MV-4-11 (cell line): ENCODE measurements at regions not wholly inside any gene's neighbourhood (a gene's known extent, or its start where the extent isn't known, plus 50 kb on each side); places are given as distances from the start of the nearest gene placed in this dataset.

Experiments used
- DNase-seq: peaks from one replicate; lab custom pipeline; 2025; lab: John Stamatoyannopoulos, UW

DNA sequence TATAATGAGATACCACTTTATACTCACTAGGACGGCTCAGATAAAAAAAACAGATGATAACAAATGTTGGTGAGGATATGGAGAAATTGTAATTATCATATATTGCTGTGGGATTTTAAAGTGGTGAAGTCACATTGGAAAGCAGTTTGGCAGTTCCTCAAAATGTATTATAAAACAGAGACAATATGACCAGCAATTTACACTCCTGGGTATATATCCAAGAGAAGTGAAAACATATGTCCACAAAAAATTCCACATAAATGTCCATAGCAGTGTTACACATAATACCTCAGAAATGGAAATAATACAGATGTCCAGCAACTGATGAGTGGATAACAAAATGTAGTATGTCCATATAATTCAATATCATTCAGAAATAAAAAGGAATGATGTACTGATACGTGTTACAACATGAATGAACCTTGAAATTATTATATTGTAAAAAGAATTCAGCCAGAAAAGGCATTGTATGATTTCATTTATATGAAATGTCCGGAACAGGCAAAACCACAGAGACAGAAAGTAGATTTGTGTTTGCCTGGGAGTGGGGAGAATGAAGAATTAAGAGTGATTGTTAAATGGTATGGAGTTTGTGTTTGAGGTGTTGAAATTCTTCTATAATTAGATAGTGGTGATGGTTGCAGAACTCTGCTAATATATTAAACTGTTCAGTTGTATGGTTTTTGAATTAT is 220.9 kb downstream of the SLC7A11 start:
- no peak for DNase-seq

DNA sequence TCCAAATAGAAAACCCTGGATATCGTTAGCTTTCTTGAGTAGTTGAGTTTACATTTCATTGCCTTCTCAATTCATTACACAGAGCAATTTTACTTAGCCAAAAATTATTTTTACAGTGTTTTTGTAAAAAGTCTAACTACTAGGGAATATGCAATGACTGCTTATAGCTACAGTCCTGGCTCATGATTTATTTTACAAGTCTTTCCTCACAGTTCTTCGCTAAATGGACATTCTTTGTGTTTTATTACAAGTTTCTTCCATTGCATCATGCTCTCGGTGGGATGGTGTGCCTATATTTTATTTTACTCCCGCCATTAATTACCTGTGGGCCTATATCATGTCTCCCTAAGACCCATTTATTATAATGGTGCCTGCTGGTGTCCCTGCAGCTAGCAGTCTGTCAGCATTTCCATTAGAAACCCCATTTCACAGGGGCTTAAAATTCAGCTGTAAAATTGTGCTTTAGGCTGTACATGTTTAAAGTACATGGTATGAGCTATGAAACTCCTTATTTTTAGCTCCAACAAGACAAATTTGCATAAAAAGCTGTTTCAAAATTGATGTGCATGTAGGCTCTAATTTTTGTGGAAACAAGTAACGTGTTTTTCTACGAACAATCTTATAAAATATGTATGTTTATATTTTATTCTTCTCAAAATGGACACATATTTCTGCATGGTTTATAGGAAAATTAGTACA is 227.4 kb downstream of the SLC7A11 start:
- DNase-seq: no peak

DNA sequence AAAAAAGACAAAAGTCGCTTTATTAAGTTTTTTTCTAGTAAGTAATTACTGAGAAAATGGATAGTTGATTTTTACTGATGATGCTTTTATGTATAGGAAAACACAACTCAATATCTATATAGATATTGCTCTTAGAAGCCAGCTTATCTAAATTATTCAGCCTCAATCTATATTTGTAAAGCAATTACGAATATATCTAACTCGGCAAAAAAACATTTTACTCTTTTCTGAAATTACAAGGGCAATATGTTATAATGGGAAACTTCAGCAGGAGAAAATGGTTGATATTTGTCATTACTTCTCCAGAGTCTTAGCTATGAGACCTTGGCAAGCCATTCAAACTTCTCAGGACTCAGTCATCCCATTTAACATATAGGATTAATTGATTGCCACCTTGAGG is 228.5 kb downstream of the SLC7A11 start:
- no peak for DNase-seq

DNA sequence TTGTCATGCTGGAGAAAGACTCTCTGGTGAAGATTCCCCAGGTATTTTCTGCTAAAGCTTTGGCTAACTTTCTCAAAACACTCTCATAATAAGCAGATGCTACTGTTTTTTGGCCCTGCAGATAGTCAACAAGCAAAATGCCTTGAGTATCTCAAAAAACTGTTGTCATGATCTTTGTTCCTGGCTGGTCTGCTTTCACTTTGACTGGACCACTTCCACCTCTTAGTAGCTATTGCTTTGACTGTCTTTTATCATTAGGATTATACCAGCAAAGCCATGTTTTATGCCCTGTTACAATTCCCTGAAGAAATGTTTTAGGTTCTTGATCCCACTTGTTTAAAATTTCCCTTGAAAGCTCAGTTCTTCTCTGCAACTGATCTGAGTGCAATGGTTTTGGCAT is 231.5 kb downstream of the SLC7A11 start:
- DNase-seq: no peak

DNA sequence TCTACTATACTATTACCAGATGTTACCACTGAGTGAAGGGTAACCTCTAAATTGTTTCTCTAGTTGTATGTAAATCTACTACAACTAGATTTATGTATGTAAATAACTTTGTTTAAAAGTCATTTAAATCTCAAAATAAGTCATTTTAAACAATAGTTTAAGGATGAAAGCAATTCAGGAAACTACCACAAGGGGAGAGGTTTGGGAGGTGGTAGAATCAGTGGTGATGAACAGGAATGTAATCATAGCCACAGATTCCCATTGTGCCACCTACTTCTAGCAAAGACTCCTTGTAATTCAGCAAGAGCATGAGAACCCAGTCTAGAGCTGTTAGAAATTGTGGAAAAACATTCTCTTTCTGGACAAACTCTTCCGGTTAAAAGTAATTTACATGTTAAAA is 234.6 kb downstream of the SLC7A11 start:
- no peak for DNase-seq

DNA sequence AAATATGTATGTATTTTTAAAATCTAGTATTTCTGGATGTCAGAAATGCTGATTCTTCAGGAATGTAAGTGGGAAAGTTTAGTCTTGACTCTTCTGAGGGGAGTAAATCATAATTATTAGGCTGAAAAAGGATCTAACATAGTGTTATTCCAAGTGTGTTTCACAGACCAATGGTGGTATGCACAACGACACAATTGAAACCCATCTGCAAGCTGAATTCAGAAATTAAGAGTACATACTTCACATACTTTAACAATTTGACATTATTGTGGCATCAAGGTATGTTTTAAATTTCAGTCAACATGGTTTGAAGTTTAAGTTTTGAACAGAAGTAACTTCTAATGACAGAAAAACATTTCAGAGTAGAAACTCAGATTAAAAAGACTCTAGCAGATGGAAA is 236.7 kb downstream of the SLC7A11 start:
- no peak for DNase-seq

DNA sequence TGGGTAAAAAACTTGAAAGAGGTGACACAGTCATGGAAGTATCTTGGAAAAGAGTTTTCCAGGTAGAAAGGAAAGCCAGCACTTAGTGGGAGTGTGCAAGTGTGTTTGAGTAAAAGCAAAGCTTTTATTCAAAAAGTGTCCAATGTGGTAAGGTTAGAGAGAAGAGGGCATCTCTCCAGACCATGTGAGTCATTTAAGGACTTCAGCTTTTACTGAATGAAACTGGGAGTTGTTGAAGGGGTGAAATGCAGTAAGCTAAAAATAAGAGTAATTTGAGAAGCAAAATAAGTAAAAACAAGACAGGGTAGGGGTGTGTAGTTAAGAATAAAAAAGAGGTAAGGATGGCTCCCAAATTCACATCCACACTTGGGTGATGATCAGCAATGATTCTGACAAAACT is 238.9 kb downstream of the SLC7A11 start:
- no peak for DNase-seq

DNA sequence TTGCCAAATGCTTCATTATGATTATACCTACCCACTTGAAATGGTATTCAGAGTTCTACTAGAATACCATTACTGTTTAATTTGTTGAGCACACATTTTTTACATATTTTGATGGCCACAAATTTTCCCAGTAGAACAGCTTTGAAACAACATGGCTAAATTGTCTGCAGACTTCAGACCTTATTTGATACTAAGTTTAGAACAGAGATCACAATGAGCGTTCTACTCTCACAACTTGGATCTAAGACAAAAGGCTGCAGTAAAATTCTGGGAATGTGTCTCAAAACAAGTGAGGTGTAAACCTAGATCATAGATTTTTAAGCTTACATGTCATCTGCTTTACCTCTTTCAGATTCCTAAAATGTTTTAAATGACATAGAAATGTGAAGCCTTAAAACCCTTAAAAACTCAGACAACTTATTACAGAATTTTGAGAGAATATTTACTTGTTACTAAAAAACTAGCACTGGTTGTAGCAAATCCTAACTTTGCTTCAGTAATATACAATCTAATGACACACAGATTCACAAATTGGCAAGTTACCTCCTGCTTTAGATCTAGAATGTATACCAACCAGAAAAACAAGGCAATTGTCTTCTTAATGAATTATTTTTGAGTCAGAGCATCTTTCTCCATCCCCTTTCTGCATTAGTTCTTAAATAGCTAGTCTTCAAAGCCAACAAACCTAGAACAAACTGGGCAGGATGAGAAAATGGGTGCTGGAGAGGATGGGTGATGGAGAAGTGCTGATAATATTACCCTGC is 243.3 kb downstream of the SLC7A11 start:
- DNase-seq: no peak

DNA sequence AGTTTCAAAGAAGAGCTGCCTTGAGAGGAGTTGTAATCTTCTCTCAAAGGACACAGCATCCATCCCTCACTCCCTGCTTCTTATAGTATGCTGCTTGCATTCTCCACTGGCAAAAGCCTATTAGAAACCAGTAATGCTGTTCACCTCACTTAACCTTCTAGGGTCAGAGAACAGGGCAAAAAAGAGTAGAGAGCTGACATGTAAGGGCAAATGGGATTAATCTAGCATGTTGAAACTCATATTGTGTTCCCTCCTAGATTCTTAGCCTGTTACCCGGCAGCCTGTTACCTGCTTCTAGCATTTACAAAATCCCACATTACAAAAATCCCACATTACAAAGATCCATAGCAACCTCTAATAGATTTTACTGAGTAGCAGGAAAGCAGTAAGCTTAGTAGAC is 244.7 kb downstream of the SLC7A11 start:
- no peak for DNase-seq

DNA sequence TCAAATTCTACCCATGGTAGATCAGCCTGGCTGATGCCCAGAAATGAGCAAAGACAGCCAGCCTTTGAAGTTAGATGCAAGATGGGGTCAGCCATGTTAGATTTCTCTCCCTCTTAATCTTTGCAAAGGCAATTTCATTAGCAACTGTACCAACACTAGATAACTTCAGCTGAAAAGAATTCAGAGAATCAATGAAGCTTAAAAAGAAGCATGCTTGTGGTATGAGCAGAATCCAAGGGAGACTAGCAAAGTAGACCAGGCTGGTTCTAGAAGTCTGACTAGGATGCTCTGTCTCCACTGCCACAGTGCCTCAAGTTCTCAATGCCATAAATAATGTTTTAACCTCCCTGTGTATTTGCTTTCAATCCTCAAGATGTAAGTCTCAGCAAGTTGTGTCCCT is 247.3 kb downstream of the SLC7A11 start:
- DNase-seq: no peak

DNA sequence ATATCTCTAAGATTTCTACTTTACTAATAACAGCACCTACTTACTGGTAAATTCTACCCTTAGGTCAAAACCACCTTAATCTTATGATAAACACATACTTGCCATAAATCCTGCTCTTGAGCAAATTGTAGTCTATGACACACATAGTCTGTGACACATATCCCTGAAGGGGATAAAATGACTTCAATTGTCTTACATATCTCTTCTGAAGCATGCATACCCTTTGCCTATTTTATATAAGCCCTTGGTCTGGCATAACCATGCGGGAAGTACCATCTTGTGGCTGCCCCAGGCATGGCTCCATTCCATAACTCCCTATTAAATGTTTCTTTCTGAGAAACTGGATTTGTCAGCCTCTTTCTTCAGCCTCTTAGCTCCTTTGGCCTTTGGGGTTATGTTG is 248.9 kb downstream of the SLC7A11 start:
- DNase-seq: no peak

DNA sequence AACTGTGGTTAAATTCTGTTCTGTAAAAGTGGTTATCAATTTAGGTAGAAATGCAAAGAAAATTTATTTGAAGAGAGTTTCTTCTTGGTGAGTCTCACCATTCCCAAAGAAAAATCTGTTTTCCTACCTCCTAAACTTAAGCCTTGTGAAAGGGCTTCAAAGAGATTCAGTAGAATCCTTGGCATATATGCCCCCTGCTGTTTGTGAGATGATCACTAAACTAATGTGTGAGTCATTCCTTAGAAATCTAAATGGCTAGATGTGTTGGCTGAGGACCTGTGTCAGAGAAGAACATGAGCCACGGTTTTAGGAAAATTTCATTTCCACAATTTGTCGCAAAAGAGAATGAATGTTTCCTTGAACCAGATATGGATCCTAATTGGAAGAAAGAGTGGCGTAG is 260.9 kb downstream of the SLC7A11 start:
- no peak for DNase-seq

DNA sequence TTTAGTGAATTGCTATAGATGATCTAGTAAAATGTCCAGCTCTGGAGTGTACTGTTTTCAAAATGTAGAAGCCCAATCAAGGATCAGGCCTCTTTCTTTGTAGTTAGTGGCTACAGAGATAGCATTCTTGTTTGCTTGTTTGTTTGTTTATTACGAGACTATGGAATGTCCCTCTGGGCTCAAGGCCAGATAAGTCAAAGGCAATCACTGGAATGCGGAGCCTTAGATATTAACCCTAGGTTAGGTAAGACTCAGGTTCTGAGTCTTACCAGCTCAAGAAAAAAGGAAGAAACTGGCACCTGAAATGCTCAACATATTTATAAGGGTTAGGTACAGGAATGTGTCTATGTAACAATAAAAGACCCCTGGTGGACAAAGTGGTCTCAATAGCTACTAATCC is 261.5 kb downstream of the SLC7A11 start:
- no peak for DNase-seq

DNA sequence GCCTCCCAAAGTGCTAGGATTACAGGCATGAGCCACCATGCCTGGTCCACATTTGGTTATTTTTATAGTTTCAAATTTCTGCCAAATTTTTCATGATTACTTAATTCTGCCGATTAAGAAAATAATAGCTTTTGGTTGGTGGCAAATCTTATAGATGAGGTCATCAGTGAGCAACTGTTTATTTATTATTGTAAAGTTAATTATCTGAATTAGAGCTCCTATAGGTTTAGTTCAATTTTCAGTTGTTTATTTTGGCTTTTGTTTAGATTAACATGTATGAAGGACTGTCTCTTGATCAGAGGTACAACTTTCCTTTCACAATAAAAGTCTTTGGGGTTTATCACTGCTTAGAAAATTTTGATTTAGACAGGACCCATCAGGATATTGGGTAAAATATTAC is 262.2 kb downstream of the SLC7A11 start:
- DNase-seq: no peak

DNA sequence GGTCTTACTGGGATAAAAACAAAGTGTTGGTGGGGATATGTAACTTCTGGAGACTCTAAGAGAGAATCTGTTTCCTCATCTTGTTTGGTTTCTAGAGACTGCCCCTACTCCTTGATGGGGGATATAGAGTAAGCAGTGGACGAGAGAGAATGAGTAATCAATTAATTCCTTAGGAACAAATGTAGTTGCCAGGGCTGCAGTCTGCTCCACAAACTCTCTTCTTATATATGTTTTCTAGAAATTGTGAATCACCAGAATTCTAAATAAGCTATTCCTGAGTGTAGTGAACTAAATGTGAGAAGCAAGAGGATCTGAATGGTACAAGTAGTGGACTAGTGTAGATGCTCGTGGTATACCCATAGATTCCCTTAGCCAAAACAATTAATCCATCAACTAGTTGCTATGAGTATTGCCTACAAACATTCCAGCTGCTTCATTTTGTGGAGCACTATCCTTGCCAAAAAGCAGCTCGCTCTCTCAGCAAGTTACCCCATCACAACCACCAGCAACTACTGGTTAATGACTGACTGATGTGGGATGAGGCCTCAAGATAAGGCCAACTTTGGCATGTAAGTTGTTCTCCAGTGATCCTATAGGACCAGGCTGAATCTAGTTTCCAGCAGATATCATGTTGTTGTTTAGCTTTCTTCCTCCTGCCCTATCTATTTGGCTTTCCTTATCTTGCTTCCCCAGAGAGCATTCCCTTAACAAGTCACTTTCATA is 273.0 kb downstream of the SLC7A11 start:
- DNase-seq: no peak

DNA sequence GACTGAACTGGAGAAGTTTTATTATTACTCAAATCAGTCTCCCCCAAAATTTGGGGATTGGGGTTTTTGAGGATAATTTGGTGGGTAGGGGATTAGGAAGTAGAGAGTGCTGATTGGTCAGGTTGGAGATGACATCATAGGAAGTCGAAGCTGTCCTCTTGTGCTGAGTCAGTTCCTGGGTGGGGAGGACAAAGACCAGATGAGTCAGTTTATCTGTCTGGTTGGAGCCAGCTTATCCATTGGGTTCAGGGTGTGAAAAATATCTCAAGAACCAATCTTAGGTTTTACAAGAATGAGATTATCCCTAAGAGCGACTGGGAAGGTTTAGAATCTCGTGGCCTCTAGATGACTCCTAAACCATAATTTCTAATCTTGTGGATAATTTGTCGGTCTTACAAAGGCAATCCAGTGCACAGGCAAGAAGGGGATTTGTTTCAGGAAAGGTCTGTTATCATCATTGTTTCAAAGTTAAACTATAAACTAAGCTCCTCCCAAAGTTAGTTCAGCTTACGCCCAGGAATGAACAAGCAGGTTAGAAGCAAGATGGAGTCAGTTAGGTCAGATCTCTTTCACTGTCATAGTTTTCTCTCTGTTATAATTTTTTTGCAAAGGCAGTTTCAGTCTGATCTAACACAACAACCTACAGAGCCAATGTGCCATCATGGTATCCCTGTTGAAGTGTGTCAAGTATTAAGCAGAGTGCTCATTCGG is 274.5 kb downstream of the SLC7A11 start:
- no peak for DNase-seq

DNA sequence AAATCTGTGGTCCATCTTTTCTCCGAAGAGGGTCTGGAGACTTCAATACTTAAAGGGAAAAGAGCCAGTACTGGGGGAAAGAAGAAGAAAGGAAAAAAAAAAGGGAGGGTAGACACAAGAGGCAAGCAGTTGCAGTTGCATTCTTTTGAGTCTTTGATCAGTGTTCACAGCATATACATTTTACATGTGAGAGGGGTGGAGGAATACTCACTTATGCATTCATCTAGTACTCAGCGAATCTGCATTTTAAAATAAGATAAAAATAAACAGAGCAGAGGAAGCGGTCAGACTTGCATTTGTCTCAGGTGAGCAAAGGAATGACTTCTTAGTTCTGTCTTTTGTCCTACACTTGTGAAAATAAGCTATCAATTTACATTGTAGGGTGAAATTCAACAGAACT is 275.6 kb downstream of the SLC7A11 start:
- DNase-seq: no peak

DNA sequence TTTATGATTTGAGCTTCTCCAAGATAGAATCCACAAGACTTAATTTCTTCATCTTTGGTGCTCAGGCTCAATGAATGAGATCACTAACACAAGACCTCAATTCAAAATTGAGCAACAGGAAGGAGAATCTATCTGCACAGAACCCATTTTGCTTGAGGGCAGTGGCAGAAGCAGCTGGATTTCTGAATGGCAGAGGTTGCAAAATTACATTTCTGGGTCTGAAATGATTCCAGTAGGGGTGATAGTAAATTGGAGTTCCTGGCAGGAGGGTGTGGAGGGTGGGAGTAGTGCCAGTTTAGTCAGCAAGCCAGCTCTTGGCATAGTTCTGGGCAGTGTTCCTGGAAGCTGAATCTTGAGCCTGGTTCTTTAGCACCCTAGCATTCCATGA is 281.1 kb downstream of the SLC7A11 start:
- DNase-seq: no peak

DNA sequence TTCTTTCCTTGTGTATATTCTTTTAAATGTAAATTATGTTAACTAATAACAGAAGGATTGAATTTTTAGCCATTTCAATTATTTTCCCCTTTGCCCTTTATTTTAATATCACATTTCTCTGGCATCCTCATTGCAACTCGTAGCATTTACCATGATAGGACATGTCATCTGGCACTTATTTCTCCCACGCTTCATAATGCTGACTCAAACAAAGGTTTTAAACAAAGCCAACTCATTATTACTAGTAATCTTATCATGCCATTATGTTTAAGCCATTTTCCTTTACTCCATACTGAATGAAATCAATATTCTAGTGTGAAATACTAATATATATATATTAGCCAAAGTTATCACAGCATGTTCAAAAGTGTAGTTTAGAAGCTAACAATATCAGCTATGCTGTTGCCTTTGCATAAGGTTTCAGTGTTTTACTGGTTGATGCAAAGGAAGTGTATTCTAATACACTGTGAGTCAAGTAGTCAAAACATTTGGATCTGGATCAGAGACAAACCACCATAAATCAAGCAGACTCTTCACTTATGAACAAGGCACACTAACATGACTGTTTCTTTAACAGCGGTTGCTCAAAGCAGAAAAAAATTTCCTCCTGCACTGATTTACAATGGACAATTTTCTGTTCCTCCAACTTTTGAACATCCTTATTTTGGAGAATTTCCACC is 281.6 kb downstream of the SLC7A11 start:
- DNase-seq: no peak

DNA sequence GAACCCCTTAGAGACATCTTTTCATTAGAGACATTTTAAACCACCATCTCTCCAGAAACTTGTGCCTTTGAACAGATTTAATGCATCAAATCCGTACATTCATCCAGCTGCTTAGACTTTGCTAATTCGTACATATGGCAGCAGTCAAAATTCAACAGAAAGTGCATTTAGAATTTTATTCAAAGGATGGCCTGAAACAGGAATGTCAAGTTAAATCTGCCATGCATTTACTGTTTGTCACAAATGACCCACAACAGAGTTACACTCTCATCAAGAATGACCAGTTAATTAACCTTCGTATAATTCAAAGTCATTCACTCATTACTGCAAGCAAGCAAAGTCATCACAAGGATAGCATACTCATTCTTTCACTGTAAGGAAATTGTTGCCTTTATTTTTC is 284.3 kb downstream of the SLC7A11 start:
- no peak for DNase-seq

DNA sequence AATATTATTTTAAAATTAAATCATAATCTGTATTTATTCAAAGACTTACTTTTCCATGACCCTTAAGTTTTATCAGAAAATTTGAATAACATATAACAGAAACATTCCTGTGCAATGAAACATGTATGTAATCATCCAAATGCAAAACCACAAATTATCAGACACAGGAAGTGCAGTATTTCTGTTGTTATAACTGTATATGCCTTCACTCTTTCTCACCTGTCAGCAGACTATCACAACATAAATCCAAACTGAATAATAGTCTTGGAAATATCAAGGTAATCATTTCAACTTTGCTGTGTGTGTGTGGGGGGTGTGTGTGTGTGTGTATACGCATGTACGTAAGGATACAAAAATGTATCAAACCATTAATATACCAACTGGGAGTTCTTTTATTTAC is 285.9 kb downstream of the SLC7A11 start:
- DNase-seq: no peak
